ENCODE measurements at regions not wholly inside any gene's neighbourhood (a gene's known extent, or its start where the extent isn't known, plus 50 kb on each side); places are given as distances from the start of the nearest gene placed in this dataset.

GRCh38 chr4:24339260-24339659, 245.1 kb downstream of the DHX15 start:
- Histone ChIP-seq H3K27me3 (ENCODE audit: insufficient read depth, poor library complexity, severe bottlenecking) (no peaks in the 10 kb centered on the region), H3K27ac (replicated peaks) (no peak overlapping the region), H3K4me3 (replicated peaks; ENCODE audit: insufficient read depth, low read length) (no peak overlapping the region)
- no peak for DNase-seq (ENCODE audit: low read depth in 1 of 2, low spot score in 1 of 2)
- TF ChIP-seq GABPA (IDR thresholded peaks at IDR 0.05; ENCODE audit: low read depth), result no peak

GRCh38 chr4:24337451-24338190, 246.7 kb downstream of the DHX15 start:
- H3K27me3 ChIP-seq (ENCODE audit: insufficient read depth, poor library complexity, severe bottlenecking), result no peaks in the 10 kb centered on the region
- no peak overlapping the region for H3K4me3 ChIP-seq (replicated peaks; ENCODE audit: insufficient read depth, low read length)
- TF ChIP-seq REST (IDR thresholded peaks at IDR 0.05; ENCODE audit: insufficient replicate concordance, low read depth) (no peak), POLR2AphosphoS5 (IDR thresholded peaks at IDR 0.05; ENCODE audit: low read depth) (no peak), GABPA (IDR thresholded peaks at IDR 0.05; ENCODE audit: low read depth) (no peak), CTCF (IDR thresholded peaks at IDR 0.05; ENCODE audit: insufficient read depth, low read length) (no peak), SPI1 (IDR thresholded peaks at IDR 0.05; ENCODE audit: borderline replicate concordance, low read depth) (no peak)
- no peak overlapping the region for H3K27ac ChIP-seq (replicated peaks)
- DNase-seq (ENCODE audit: low read depth in 1 of 2, low spot score in 1 of 2), result no peak

GRCh38 chr4:24335616-24336015, 248.7 kb downstream of the DHX15 start:
- no peak overlapping the region for H3K4me3 ChIP-seq (replicated peaks; ENCODE audit: insufficient read depth, low read length)
- TF ChIP-seq REST (IDR thresholded peaks at IDR 0.05; ENCODE audit: insufficient replicate concordance, low read depth) (no peak), POLR2AphosphoS5 (IDR thresholded peaks at IDR 0.05; ENCODE audit: low read depth) (no peak), CTCF (IDR thresholded peaks at IDR 0.05; ENCODE audit: insufficient read depth, low read length) (no peak), SPI1 (IDR thresholded peaks at IDR 0.05; ENCODE audit: borderline replicate concordance, low read depth) (no peak), GABPA (IDR thresholded peaks at IDR 0.05; ENCODE audit: low read depth) (no peak)
- no peak overlapping the region for H3K27ac ChIP-seq (replicated peaks)
- no peaks in the 10 kb centered on the region for H3K27me3 ChIP-seq (ENCODE audit: insufficient read depth, poor library complexity, severe bottlenecking)
- DNase-seq (ENCODE audit: low read depth in 1 of 2, low spot score in 1 of 2), result no peak

GRCh38 chr4:24334906-24335305, 249.4 kb downstream of the DHX15 start:
- no peak for DNase-seq (ENCODE audit: low read depth in 1 of 2, low spot score in 1 of 2)
- TF ChIP-seq POLR2AphosphoS5 (IDR thresholded peaks at IDR 0.05; ENCODE audit: low read depth) (no peak), SPI1 (IDR thresholded peaks at IDR 0.05; ENCODE audit: borderline replicate concordance, low read depth) (no peak), CTCF (IDR thresholded peaks at IDR 0.05; ENCODE audit: insufficient read depth, low read length) (no peak), GABPA (IDR thresholded peaks at IDR 0.05; ENCODE audit: low read depth) (no peak), REST (IDR thresholded peaks at IDR 0.05; ENCODE audit: insufficient replicate concordance, low read depth) (no peak)
- no peak overlapping the region for H3K4me3 ChIP-seq (replicated peaks; ENCODE audit: insufficient read depth, low read length)
- no peaks in the 10 kb centered on the region for H3K27me3 ChIP-seq (ENCODE audit: insufficient read depth, poor library complexity, severe bottlenecking)
- no peak overlapping the region for H3K27ac ChIP-seq (replicated peaks)

All from HL-60 (cell line).